ENCODE measurements at regions not wholly inside any gene's neighbourhood (a gene's known extent, or its start where the extent isn't known, plus 50 kb on each side); places are given as distances from the start of the nearest gene placed in this dataset.
A peak's percentile ranks its signal among the peaks of the same experiment; 100 is the strongest.
"Not testable (repeated sequence)": the region's sequence is repeated elsewhere in the genome, so short reads cannot be mapped to it uniquely, and the experiment has no call there.

DNA sequence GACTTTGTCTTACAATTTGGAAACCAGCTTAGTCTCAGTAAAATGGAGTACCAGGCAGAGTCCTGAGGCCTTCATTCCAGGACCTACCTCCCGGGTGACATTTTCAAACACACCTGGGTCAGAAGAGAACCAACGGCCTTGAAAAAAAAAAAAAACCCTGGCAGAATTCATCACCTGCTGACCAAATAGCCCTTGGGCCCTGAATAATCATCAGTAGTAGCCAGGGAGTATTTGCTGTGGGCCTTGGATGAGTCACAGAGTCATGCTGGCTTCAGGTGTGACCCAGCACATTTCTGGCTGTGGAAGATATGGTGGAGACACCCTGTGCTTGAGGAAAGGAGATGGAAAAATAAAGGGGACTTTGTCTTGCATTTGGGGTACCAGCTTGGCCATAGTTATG lies 92.2 kb downstream of the LPAR4 start (continued):
- TF ChIP-seq, protein P1, sequence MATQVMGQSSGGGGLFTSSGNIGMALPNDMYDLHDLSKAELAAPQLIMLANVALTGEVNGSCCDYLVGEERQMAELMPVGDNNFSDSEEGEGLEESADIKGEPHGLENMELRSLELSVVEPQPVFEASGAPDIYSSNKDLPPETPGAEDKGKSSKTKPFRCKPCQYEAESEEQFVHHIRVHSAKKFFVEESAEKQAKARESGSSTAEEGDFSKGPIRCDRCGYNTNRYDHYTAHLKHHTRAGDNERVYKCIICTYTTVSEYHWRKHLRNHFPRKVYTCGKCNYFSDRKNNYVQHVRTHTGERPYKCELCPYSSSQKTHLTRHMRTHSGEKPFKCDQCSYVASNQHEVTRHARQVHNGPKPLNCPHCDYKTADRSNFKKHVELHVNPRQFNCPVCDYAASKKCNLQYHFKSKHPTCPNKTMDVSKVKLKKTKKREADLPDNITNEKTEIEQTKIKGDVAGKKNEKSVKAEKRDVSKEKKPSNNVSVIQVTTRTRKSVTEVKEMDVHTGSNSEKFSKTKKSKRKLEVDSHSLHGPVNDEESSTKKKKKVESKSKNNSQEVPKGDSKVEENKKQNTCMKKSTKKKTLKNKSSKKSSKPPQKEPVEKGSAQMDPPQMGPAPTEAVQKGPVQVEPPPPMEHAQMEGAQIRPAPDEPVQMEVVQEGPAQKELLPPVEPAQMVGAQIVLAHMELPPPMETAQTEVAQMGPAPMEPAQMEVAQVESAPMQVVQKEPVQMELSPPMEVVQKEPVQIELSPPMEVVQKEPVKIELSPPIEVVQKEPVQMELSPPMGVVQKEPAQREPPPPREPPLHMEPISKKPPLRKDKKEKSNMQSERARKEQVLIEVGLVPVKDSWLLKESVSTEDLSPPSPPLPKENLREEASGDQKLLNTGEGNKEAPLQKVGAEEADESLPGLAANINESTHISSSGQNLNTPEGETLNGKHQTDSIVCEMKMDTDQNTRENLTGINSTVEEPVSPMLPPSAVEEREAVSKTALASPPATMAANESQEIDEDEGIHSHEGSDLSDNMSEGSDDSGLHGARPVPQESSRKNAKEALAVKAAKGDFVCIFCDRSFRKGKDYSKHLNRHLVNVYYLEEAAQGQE (IDR thresholded peaks at IDR 0.05; ENCODE audit: unreplicated experiment), result no peak
- no peak for TF ChIP-seq POLR2AphosphoS5 (IDR thresholded peaks at IDR 0.05; ENCODE audit: low read depth)
- TF ChIP-seq NANOG (IDR thresholded peaks at IDR 0.05; ENCODE audit: borderline replicate concordance), result no peak

DNA sequence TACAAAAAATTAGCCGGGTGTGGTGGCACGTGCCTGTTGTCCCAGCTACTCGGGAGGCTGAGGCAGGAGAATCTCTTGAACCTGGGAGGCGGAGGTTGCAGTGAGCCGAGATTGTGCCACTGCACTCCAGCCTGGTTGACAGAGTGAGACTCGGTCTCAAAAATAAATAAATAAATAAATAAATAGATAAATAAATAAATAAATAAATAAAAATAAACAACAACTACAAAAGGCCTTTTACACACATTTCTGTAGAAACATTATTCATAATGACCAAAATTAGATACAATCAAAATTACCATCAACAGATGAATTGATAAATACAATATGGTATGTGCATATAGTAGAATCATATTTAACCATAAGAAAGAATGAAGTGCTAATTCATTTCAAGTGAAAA lies 96.7 kb downstream of the LPAR4 start:
- H3K27me3 ChIP-seq (ENCODE audit: insufficient read depth); DNase-seq (ENCODE audit: low spot score); ATAC-seq; H3K36me3 Mint-ChIP-seq (ENCODE audit: low read depth); H3K4me3 ChIP-seq; H3K27ac Mint-ChIP-seq; H3K4me1 ChIP-seq (ENCODE audit: insufficient read depth); H3K79me2 ChIP-seq (replicated peaks; ENCODE audit: insufficient read depth); H3F3A ChIP-seq (replicated peaks; ENCODE audit: low read depth); H3K27ac ChIP-seq (ENCODE audit: low read depth); H3K9me2 ChIP-seq (ENCODE audit: insufficient read depth); H3K4me2 ChIP-seq; H4K20me1 ChIP-seq (replicated peaks; ENCODE audit: insufficient read depth); H3K9me3 Mint-ChIP-seq; H3K4me3 Mint-ChIP-seq; H3K36me3 ChIP-seq (ENCODE audit: insufficient read depth); H2AFZ ChIP-seq; H3K27me3 Mint-ChIP-seq (ENCODE audit: insufficient read depth, low read depth, poor library complexity); H3K4me1 Mint-ChIP-seq: not testable (repeated sequence)

DNA sequence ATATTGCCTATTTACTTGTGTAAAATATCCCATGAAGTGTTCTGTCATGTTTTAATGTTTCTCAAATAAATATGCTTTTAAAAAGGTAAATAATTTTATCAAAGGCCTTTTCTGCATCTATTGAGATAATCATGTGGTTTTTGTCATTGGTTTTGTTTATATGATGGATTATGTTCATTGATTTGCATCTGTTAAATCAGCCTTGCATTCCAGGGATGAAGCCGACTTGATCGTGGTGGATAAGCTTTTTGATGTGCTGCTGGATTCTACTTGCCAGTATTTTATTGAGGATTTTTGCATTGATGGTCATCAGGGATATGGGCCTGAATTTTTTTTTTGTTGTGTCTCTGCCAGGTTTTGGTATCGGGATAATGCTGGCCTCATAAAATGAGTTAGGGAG lies 63.9 kb upstream of the P2RY10 start:
- not testable (repeated sequence) for H3K4me3 Mint-ChIP-seq; H3K27ac ChIP-seq (ENCODE audit: low read depth); H3K4me3 ChIP-seq; H3K27ac Mint-ChIP-seq; H3K36me3 Mint-ChIP-seq (ENCODE audit: low read depth); H3K4me2 ChIP-seq; H3K36me3 ChIP-seq (ENCODE audit: insufficient read depth); H3K9me2 ChIP-seq (ENCODE audit: insufficient read depth); H3K27me3 Mint-ChIP-seq (ENCODE audit: insufficient read depth, low read depth, poor library complexity); H3K79me2 ChIP-seq (replicated peaks; ENCODE audit: insufficient read depth); H2AFZ ChIP-seq; H4K20me1 ChIP-seq (replicated peaks; ENCODE audit: insufficient read depth); H3K4me1 ChIP-seq (ENCODE audit: insufficient read depth); H3K27me3 ChIP-seq (ENCODE audit: insufficient read depth); ATAC-seq; H3K4me1 Mint-ChIP-seq; H3F3A ChIP-seq (replicated peaks; ENCODE audit: low read depth); DNase-seq (ENCODE audit: low spot score)
- peaks cover 15% of the 10 kb centered on the region; the same call in 2 of the 3 replicates for H3K9me3 Mint-ChIP-seq

DNA sequence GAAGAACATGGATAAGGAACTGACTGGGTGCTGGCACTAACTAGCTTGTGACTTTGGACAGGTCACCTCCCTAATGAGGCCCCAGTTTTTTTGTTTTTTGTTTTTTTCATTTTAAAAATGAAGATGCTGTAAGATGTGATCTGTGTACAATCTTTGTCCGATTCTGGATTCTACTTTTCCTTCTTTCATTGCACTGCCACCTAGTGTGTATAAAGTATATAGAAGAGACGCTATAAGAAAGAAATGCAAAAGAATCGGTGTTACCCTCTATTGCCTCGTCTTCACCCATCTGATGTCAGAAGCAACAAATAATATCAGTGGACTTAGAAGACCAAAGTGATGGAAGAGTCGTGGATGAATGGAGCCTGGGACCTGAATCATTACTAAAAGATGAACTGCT lies 58.6 kb upstream of the P2RY10 start:
- no peak overlapping the region for H3K4me3 Mint-ChIP-seq
- no peak overlapping the region for H3K27ac ChIP-seq (ENCODE audit: low read depth)
- H3K79me2 ChIP-seq (replicated peaks; ENCODE audit: insufficient read depth), result no peaks in the 10 kb centered on the region
- H3K36me3 ChIP-seq (ENCODE audit: insufficient read depth), result no peaks in the 10 kb centered on the region
- H3F3A ChIP-seq (replicated peaks; ENCODE audit: low read depth), result no peaks in the 10 kb centered on the region
- H3K9me3 Mint-ChIP-seq, result no peaks in the 10 kb centered on the region; the same call in 2 of the 3 replicates
- no peak overlapping the region for H3K4me2 ChIP-seq
- no peaks in the 10 kb centered on the region for H3K36me3 Mint-ChIP-seq (ENCODE audit: low read depth)
- no peak overlapping the region for H3K27ac Mint-ChIP-seq
- H2AFZ ChIP-seq, result no peak overlapping the region
- no peaks in the 10 kb centered on the region for H3K27me3 ChIP-seq (ENCODE audit: insufficient read depth)
- H3K4me1 ChIP-seq (ENCODE audit: insufficient read depth), result no peaks in the 10 kb centered on the region
- TF ChIP-seq, protein P2, sequence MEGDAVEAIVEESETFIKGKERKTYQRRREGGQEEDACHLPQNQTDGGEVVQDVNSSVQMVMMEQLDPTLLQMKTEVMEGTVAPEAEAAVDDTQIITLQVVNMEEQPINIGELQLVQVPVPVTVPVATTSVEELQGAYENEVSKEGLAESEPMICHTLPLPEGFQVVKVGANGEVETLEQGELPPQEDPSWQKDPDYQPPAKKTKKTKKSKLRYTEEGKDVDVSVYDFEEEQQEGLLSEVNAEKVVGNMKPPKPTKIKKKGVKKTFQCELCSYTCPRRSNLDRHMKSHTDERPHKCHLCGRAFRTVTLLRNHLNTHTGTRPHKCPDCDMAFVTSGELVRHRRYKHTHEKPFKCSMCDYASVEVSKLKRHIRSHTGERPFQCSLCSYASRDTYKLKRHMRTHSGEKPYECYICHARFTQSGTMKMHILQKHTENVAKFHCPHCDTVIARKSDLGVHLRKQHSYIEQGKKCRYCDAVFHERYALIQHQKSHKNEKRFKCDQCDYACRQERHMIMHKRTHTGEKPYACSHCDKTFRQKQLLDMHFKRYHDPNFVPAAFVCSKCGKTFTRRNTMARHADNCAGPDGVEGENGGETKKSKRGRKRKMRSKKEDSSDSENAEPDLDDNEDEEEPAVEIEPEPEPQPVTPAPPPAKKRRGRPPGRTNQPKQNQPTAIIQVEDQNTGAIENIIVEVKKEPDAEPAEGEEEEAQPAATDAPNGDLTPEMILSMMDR (conservative IDR thresholded peaks at IDR 0.05; ENCODE audit: low read depth in 2 of 2), result peak in 1 of 2 experiments; percentile 42; a peak in 3 of 4 replicates
- TF ChIP-seq STAT1 (IDR thresholded peaks at IDR 0.05; ENCODE audit: unreplicated experiment), result no peak
- no peak for TF ChIP-seq ZNF331 (CRISPR knock-in tag; IDR thresholded peaks at IDR 0.05; ENCODE audit: low read depth)
- TF ChIP-seq, protein P3, sequence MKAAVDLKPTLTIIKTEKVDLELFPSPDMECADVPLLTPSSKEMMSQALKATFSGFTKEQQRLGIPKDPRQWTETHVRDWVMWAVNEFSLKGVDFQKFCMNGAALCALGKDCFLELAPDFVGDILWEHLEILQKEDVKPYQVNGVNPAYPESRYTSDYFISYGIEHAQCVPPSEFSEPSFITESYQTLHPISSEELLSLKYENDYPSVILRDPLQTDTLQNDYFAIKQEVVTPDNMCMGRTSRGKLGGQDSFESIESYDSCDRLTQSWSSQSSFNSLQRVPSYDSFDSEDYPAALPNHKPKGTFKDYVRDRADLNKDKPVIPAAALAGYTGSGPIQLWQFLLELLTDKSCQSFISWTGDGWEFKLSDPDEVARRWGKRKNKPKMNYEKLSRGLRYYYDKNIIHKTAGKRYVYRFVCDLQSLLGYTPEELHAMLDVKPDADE (IDR thresholded peaks at IDR 0.05), result no peak
- H3K9me2 ChIP-seq (ENCODE audit: insufficient read depth), result no peaks in the 10 kb centered on the region
- H3K4me3 ChIP-seq, result no peak overlapping the region
- H4K20me1 ChIP-seq (replicated peaks; ENCODE audit: insufficient read depth), result no peaks in the 10 kb centered on the region
- H3K4me1 Mint-ChIP-seq, result no peaks in the 10 kb centered on the region
- ATAC-seq (no peak), DNase-seq (ENCODE audit: low spot score) (peak; percentile 8)
- peaks cover 3% of the 10 kb centered on the region for H3K27me3 Mint-ChIP-seq (ENCODE audit: insufficient read depth, low read depth, poor library complexity)
